ENCODE measurements at regions not wholly inside any gene's neighbourhood (a gene's known extent, or its start where the extent isn't known, plus 50 kb on each side); places are given as distances from the start of the nearest gene placed in this dataset.
A peak's percentile ranks its signal among the peaks of the same experiment; 100 is the strongest.
"Not testable (repeated sequence)": the region's sequence is repeated elsewhere in the genome, so short reads cannot be mapped to it uniquely, and the experiment has no call there.

GRCh38 chr7:3143869-3144775 is 100.5 kb upstream of the CARD11 start:
- Histone ChIP-seq H3K27ac (ENCODE audit: low read depth, low read length) (no peak overlapping the region), H3K9ac (ENCODE audit: low read length) (no peak overlapping the region), H4K20me1 (ENCODE audit: insufficient read depth, low read length) (no peaks in the 10 kb centered on the region), H3K4me2 (ENCODE audit: low read length) (no peak overlapping the region), H3K4me1 (ENCODE audit: insufficient read depth, low read length) (peaks cover 2% of the 10 kb centered on the region), H3K79me2 (ENCODE audit: insufficient read depth, low read length) (no peaks in the 10 kb centered on the region), H3K36me3 (ENCODE audit: insufficient read depth, low read length) (no peaks in the 10 kb centered on the region), H3K4me3 (ENCODE audit: insufficient read depth, low read depth, low read length) (no peak overlapping the region), H3K9me3 (ENCODE audit: insufficient read depth, low read depth, low read length) (no peaks in the 10 kb centered on the region), H3K27me3 (ENCODE audit: insufficient read depth, low read length) (no peaks in the 10 kb centered on the region), H2AFZ (ENCODE audit: low read depth, low read length) (no peak overlapping the region)
- Mint-ChIP-seq H3K27ac (ENCODE audit: unreplicated experiment) (no peak overlapping the region), H3K27me3 (ENCODE audit: low read depth, unreplicated experiment) (peaks cover 22% of the 10 kb centered on the region), H3K9me3 (ENCODE audit: unreplicated experiment) (peaks cover 2% of the 10 kb centered on the region), H3K4me1 (ENCODE audit: low read depth, unreplicated experiment) (peaks cover 5% of the 10 kb centered on the region), H3K4me3 (ENCODE audit: unreplicated experiment) (no peak overlapping the region), H3K36me3 (ENCODE audit: low read depth, unreplicated experiment) (no peaks in the 10 kb centered on the region)
- TF ChIP-seq CTCF (IDR thresholded peaks at IDR 0.05; ENCODE audit: insufficient read depth, low read depth, low read length) (no peak), EZH2 (IDR thresholded peaks at IDR 0.05; ENCODE audit: insufficient read depth, low read length) (no peak)
- DNase-seq (ENCODE audit: low read depth): no peak
- FAIRE-seq: no peak

GRCh38 chr7:3144776-3145125 is 101.1 kb upstream of the CARD11 start:
- FAIRE-seq; H3K36me3 ChIP-seq (ENCODE audit: insufficient read depth, low read length); H3K4me2 ChIP-seq (ENCODE audit: low read length); H3K4me1 Mint-ChIP-seq (ENCODE audit: low read depth, unreplicated experiment); H3K79me2 ChIP-seq (ENCODE audit: insufficient read depth, low read length); H3K27ac ChIP-seq (ENCODE audit: low read depth, low read length); H3K4me3 ChIP-seq (ENCODE audit: insufficient read depth, low read depth, low read length); DNase-seq (ENCODE audit: low read depth); H3K27ac Mint-ChIP-seq (ENCODE audit: unreplicated experiment); H2AFZ ChIP-seq (ENCODE audit: low read depth, low read length); H3K9me3 Mint-ChIP-seq (ENCODE audit: unreplicated experiment); H4K20me1 ChIP-seq (ENCODE audit: insufficient read depth, low read length); H3K9me3 ChIP-seq (ENCODE audit: insufficient read depth, low read depth, low read length); H3K9ac ChIP-seq (ENCODE audit: low read length); H3K36me3 Mint-ChIP-seq (ENCODE audit: low read depth, unreplicated experiment); H3K4me3 Mint-ChIP-seq (ENCODE audit: unreplicated experiment); H3K27me3 ChIP-seq (ENCODE audit: insufficient read depth, low read length); H3K4me1 ChIP-seq (ENCODE audit: insufficient read depth, low read length): not testable (repeated sequence)
- H3K27me3 Mint-ChIP-seq (ENCODE audit: low read depth, unreplicated experiment): peaks cover 27% of the 10 kb centered on the region

GRCh38 chr7:3146571-3147226 is 103.0 kb upstream of the CARD11 start:
- no peaks in the 10 kb centered on the region for H3K27me3 ChIP-seq (ENCODE audit: insufficient read depth, low read length)
- Mint-ChIP-seq H3K4me1 (ENCODE audit: low read depth, unreplicated experiment) (peaks cover 5% of the 10 kb centered on the region), H3K9me3 (ENCODE audit: unreplicated experiment) (peaks cover 2% of the 10 kb centered on the region), H3K4me3 (ENCODE audit: unreplicated experiment) (no peak overlapping the region), H3K36me3 (ENCODE audit: low read depth, unreplicated experiment) (no peaks in the 10 kb centered on the region), H3K27me3 (ENCODE audit: low read depth, unreplicated experiment) (peaks cover 32% of the 10 kb centered on the region), H3K27ac (ENCODE audit: unreplicated experiment) (no peak overlapping the region)
- no peaks in the 10 kb centered on the region for H3K9me3 ChIP-seq (ENCODE audit: insufficient read depth, low read depth, low read length)
- peak; percentile 72 for DNase-seq (ENCODE audit: low read depth)
- no peaks in the 10 kb centered on the region for H3K79me2 ChIP-seq (ENCODE audit: insufficient read depth, low read length)
- H3K4me1 ChIP-seq (ENCODE audit: insufficient read depth, low read length): peaks cover 2% of the 10 kb centered on the region
- peak overlapping the region; percentile 56 for H3K4me2 ChIP-seq (ENCODE audit: low read length)
- H3K27ac ChIP-seq (ENCODE audit: low read depth, low read length): no peak overlapping the region
- no peaks in the 10 kb centered on the region for H4K20me1 ChIP-seq (ENCODE audit: insufficient read depth, low read length)
- peak overlapping the region; percentile 34 for H2AFZ ChIP-seq (ENCODE audit: low read depth, low read length)
- no peak for TF ChIP-seq EZH2 (IDR thresholded peaks at IDR 0.05; ENCODE audit: insufficient read depth, low read length)
- no peak for TF ChIP-seq CTCF (IDR thresholded peaks at IDR 0.05; ENCODE audit: insufficient read depth, low read depth, low read length)
- FAIRE-seq: no peak
- no peak overlapping the region for H3K4me3 ChIP-seq (ENCODE audit: insufficient read depth, low read depth, low read length)
- H3K36me3 ChIP-seq (ENCODE audit: insufficient read depth, low read length): no peaks in the 10 kb centered on the region
- H3K9ac ChIP-seq (ENCODE audit: low read length): no peak overlapping the region

- H3K27ac Mint-ChIP-seq (ENCODE audit: unreplicated experiment); H3K27me3 ChIP-seq (ENCODE audit: insufficient read depth, low read length); H3K4me1 Mint-ChIP-seq (ENCODE audit: low read depth, unreplicated experiment); H4K20me1 ChIP-seq (ENCODE audit: insufficient read depth, low read length); H3K36me3 Mint-ChIP-seq (ENCODE audit: low read depth, unreplicated experiment); H3K9me3 ChIP-seq (ENCODE audit: insufficient read depth, low read depth, low read length); DNase-seq (ENCODE audit: low read depth); H3K36me3 ChIP-seq (ENCODE audit: insufficient read depth, low read length); H3K9me3 Mint-ChIP-seq (ENCODE audit: unreplicated experiment); FAIRE-seq; H3K27ac ChIP-seq (ENCODE audit: low read depth, low read length); H2AFZ ChIP-seq (ENCODE audit: low read depth, low read length); H3K4me2 ChIP-seq (ENCODE audit: low read length); H3K4me1 ChIP-seq (ENCODE audit: insufficient read depth, low read length); H3K4me3 Mint-ChIP-seq (ENCODE audit: unreplicated experiment); H3K4me3 ChIP-seq (ENCODE audit: insufficient read depth, low read depth, low read length); H3K9ac ChIP-seq (ENCODE audit: low read length); H3K79me2 ChIP-seq (ENCODE audit: insufficient read depth, low read length): not testable (repeated sequence)
- H3K27me3 Mint-ChIP-seq (ENCODE audit: low read depth, unreplicated experiment): peaks cover 27% of the 10 kb centered on the region
Observed at GRCh38 chr7:3148471-3148870, 104.8 kb upstream of the CARD11 start.

Data from astrocyte (in vitro differentiated cells and primary cell).